H4 (cell line): ENCODE measurements at regions not wholly inside any gene's neighbourhood (a gene's known extent, or its start where the extent isn't known, plus 50 kb on each side); places are given as distances from the start of the nearest gene placed in this dataset.
"Not testable (repeated sequence)": the region's sequence is repeated elsewhere in the genome, so short reads cannot be mapped to it uniquely, and the experiment has no call there.

Experiments used
- DNase-seq: peaks from one replicate; pipeline ENCODE4 v3.0.0-alpha.2; 2015; ENCODE audit warnings: low spot score

- no peak for DNase-seq
Measured at GRCh38 chr14:76264384-76264783, 111.6 kb upstream of the ESRRB start.

- DNase-seq = peak; percentile 20
Measured at GRCh38 chr14:76267322-76268046, 108.5 kb upstream of the ESRRB start.

GRCh38 chr14:76268047-76268431, 107.9 kb upstream of the ESRRB start:
- DNase-seq = no peak

- no peak for DNase-seq
Measured at GRCh38 chr14:76268700-76269099, 107.2 kb upstream of the ESRRB start.

- no peak for DNase-seq
Measured at GRCh38 chr14:76271041-76271755, 104.7 kb upstream of the ESRRB start.

- no peak for DNase-seq
Measured at GRCh38 chr14:76272349-76272748, 103.6 kb upstream of the ESRRB start.

- no peak for DNase-seq
Measured at GRCh38 chr14:76272774-76273173, 103.2 kb upstream of the ESRRB start.

GRCh38 chr14:76273346-76273745, 102.6 kb upstream of the ESRRB start:
- DNase-seq = no peak

- no peak for DNase-seq
Measured at GRCh38 chr14:76274324-76274723, 101.6 kb upstream of the ESRRB start.

- no peak for DNase-seq
Measured at GRCh38 chr14:76277586-76278130, 98.3 kb upstream of the ESRRB start.

GRCh38 chr14:76280221-76280620, 95.7 kb upstream of the ESRRB start:
- DNase-seq = no peak

- DNase-seq = no peak
Measured at GRCh38 chr14:76282581-76282980, 93.4 kb upstream of the ESRRB start.

- DNase-seq = no peak
Measured at GRCh38 chr14:76287063-76287462, 88.9 kb upstream of the ESRRB start.

- DNase-seq = no peak
Measured at GRCh38 chr14:76289276-76289675, 86.7 kb upstream of the ESRRB start.

- DNase-seq = no peak
Measured at GRCh38 chr14:76292561-76292960, 83.4 kb upstream of the ESRRB start.

- DNase-seq = no peak
Measured at GRCh38 chr14:76293221-76293620, 82.7 kb upstream of the ESRRB start.

GRCh38 chr14:76293923-76294322, 82.0 kb upstream of the ESRRB start:
- no peak for DNase-seq

GRCh38 chr14:76294876-76295275, 81.1 kb upstream of the ESRRB start:
- no peak for DNase-seq

- no peak for DNase-seq
Measured at GRCh38 chr14:76298896-76299295, 77.0 kb upstream of the ESRRB start.

GRCh38 chr14:76303188-76303587, 72.7 kb upstream of the ESRRB start:
- DNase-seq = not testable (repeated sequence)

GRCh38 chr14:76304536-76305267, 71.2 kb upstream of the ESRRB start:
- no peak for DNase-seq

- no peak for DNase-seq
Measured at GRCh38 chr14:76305268-76305826, 70.6 kb upstream of the ESRRB start.
